ENCODE measurements at regions not wholly inside any gene's neighbourhood (a gene's known extent, or its start where the extent isn't known, plus 50 kb on each side); places are given as distances from the start of the nearest gene placed in this dataset.
"Not testable (repeated sequence)": the region's sequence is repeated elsewhere in the genome, so short reads cannot be mapped to it uniquely, and the experiment has no call there.

DNA sequence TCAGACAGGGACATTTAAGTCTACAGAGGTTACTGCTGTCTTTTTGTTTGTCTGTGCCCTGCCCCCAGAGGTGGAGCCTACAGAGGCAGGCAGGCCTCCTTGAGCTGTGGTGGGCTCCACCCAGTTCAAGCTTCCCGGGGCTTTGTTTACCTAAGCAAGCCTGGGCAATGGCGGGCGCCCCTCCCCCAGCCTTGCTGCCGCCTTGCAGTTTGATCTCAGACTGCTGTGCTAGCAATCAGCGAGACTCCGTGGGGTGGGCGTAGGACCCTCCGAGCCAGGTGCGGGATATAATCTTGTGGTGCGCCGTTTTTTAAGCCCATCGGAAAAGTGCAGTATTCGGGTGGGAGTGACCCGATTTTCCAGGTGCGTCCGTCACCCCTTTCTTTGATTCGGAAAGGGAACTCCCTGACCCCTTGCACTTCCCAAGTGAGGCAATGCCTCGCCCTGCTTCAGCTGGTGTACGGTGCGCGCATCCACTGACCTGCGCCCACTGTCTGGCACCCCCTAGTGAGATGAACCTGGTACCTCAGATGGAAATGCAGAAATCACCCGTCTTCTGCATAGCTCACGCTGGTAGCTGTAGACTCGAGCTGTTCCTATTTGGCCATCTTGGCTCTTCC, 134.1 kb upstream of the KITLG start:
- DNase-seq (ENCODE audit: low read depth, low spot score) = not testable (repeated sequence)

DNA sequence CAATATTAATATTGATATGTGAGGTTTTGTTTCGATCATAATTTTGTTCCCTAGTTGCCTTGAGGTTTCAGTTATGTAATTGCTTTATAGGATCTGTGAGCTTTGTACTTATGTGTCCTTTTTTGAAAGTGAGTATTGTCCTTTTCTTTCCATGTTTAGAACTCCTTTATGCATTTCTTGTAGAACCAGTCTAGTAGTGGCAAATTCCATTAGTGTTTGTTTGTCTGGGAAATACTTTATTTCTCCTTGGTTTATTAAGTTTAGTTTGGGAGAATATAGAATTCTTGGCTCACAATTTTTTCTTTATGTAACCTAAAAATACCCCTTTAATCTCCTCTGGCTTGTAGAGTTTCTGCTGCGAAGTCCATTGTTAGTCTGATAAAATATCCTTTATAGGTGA, 127.5 kb upstream of the KITLG start:
- DNase-seq (ENCODE audit: low read depth, low spot score) = no peak

DNA sequence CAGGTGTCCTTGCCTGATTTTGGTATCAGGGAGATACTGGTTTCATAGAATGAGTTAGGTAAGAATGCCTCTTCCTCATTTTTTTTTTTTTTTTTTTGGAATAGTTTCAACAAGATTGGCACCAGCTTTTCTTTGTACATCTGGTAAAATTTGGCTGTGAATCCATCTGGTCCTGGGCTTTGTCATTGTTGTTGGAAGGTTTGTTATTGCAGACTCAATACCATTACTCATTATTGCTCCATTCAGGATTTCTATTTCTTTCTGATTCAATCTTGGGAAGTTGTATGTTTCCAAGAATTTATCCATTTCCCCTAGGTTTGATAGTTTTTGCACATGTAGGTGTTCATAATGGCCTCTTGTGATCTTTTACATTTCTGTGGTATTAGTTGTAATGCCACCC, 126.0 kb upstream of the KITLG start:
- DNase-seq (ENCODE audit: low read depth, low spot score) = no peak

DNA sequence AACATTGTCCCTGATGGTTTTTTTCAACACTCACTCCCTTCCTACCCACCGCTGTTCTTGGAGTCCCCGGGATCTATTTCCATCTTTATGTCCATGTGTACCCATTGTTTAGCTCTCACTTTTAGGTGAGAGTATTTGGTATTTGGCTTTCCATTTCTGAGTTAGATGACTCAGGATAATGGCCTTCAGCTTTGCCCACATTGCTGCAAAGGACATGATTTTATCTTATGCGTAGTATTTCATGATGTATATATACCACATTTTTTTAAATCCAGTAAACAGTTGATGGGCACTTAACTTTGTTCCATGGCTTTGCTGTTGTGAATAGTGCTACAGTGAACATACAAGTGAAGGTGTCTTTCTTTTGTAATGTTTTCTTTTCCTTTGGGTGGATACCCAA, 123.5 kb upstream of the KITLG start:
- DNase-seq (ENCODE audit: low read depth, low spot score) = no peak

DNA sequence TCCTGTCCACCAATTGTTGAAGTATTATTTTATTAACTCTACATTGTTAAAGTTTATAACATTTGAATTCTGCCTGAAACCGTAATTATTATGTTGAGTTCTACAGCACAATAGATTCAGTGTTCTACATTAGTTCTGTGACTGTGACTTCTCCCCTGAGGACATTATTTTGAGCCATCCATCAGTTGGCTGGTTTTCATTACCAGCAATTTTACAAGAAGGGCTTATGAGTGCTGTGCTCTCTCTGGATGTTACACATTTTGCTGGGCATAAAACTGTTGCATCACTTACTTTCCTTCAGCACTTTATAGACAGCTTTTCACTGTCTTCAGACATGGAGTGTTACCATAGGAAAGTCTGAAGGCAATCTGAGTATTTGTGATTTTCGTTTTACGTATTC, 118.2 kb upstream of the KITLG start:
- DNase-seq (ENCODE audit: low read depth, low spot score) = no peak

DNA sequence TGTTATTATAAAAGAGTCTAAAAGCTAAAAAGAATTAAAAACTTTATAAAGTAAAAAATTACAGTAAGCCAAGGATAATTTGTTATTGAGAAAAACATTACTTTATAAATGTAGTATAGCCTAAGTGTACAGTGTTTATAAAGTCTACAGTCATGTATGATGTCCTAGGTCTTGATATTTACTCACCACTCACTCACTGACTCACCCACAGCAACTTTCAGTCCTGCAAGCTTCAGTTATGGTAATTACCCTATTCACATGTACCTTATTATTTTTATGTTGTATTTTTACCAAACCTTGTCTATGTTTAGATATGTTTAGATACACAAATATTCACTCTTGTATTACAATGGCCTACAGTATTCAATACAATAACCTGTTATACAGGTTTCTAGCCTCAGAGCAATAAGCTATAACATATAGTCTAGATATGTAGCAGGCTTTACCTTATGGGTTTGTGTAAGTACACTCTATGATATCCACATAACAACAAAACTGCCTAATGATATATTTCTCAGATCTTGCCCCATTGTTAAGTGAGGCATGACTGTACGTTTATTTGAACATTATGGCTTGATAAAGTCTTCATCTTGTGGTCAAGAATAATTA, 113.7 kb upstream of the KITLG start:
- no peak for DNase-seq (ENCODE audit: low read depth, low spot score)

DNA sequence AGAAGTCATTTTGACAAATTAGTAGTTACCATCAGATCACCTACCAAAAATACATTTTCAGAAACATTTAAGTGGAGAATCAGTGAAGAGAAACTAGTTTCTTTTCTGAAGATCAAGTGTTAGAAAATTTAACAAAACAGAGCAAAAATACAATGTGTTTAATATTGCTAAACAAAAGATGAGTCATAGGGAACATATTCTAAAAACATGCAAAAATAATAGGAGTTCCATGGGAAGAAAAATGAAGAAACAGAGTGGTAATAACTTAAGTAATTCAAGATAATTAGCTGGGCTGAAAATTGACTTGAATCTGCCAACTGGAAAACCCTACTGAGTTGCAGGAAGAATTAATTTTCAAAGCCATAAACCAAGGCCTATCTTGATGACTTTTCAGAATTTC, 111.5 kb upstream of the KITLG start:
- DNase-seq (ENCODE audit: low read depth, low spot score) = no peak

DNA sequence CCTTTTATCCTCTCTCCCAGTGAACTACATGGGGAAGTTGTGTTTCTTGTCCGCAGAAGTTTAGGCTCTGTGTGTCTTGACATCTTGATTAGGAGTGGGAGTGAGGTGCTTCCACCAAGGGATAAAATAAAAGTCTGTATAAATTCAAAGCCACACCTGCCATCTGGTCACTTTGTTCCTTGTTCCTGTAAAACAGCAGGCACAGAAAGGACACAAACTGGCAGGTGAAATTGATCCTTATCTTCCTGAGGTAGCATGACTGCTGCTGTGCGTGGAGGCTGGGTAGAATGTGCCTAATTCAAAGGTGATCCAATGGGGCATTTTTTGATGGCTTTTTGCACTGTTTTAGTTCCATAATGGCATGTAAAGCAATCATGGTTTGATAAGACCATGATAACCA, 104.3 kb upstream of the KITLG start:
- no peak for DNase-seq (ENCODE audit: low read depth, low spot score)

DNA sequence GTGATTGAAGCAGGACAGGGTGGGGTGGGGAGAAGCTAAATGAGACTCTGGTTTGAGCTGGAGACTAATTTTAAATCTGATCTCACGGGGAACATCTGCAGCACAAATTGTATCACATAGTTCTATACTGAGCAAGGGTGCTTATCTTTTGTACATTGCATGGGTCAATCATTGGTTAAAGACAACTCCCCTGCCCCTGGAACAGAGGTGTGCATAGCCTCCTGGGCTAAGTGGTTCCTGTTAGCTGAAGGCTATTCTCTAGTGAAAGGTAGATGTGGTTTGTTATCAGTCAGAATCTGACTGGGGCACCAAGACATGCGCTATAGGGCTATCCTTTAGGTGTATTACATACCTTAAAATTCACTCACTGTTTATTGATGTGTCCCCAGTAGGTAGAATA, 103.9 kb upstream of the KITLG start:
- DNase-seq (ENCODE audit: low read depth, low spot score) = no peak

DNA sequence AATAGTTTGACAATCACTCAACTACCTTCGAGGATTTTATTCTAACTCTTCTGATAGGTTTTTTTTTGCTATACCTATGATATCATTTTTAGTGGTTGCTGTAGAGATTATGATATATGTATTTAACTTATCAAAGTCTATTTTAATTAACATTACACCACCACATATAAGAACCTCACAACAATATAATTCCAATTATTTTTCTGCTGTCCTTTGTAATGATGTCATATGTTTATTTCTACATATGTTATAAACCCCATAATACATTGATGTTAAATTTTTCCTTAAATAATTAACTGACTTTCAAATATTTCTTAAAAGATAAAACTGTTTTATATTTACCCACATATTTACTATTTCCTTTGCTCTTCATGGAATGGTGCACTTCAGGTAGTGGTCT, 103.4 kb upstream of the KITLG start:
- no peak for DNase-seq (ENCODE audit: low read depth, low spot score)

DNA sequence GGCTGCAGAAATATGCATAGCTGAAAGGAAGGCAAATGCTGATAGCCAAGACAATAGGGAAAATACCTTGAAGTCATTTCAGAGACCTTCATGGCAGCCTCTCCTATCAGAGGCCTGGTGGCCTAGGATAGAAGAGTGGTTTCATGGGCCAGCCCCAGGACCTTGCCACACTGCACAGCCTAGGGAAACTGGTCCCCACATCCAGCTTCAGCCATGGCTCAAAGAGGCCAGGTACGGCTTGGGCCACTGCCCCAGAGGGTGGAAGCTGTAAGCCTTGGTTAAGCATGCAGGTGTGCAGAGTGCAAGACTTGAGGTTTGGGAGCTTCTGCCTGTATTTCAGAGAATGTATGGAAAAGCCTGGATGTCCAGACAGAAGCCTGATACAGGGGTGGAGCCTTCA, 101.0 kb upstream of the KITLG start:
- no peak for DNase-seq (ENCODE audit: low read depth, low spot score)

DNA sequence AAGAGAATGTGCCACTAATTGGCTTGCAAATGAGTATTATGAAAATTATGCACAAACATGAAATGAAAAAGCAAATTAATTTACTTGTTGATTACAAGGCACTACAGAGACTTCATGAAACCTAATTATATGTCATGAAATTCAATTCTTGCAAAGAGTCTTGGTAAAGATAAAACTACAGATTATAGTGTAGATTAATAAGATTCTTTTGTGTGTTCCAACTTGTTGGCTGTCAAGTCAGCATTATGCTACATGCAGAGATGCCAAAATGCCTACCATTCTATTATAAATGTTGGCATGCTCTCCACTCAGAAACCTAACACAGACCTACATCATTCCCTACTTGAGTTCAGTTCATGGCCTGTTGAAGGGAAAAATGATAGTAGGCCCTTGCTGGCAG, 97.2 kb upstream of the KITLG start:
- no peak for DNase-seq (ENCODE audit: low read depth, low spot score)

DNA sequence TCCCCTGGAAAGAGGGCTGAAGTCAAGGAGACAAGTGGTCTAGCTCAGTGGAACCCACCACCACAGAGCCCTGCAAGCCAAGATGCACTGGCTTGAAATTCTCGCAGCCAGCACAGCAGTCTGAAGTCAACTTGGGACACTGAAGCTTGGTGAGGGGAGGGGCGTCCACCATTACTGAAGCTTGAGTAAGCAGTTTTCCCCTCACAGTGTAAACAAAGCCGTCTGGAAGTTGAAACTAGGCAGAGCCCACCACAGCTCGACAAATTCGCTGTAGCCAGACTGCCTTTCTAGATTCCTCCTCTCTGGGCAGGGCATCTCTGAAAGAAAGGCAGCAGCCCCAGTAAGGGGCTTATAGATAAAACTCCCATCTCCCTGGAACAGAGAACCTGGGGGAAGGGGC, 87.3 kb upstream of the KITLG start:
- not testable (repeated sequence) for DNase-seq (ENCODE audit: low read depth, low spot score)

DNA sequence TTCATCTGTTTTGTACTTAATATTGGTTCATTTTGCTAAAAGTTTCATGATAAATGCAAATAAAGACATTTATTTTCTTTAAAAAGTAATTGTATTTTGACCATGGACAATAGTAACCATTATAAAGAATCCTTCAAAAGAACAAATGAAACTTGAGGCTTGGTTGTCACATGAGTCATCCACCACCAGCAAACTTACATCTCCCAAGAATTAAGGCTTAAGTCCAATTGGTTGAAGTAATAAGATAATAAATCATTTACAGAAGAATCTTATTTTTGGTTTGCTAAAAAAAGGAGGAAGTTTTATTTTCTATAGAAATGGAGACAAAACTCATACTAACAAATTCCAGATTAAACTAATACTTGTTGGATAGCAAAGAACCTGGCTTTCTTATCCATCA, 84.8 kb upstream of the KITLG start:
- DNase-seq (ENCODE audit: low read depth, low spot score) = no peak

DNA sequence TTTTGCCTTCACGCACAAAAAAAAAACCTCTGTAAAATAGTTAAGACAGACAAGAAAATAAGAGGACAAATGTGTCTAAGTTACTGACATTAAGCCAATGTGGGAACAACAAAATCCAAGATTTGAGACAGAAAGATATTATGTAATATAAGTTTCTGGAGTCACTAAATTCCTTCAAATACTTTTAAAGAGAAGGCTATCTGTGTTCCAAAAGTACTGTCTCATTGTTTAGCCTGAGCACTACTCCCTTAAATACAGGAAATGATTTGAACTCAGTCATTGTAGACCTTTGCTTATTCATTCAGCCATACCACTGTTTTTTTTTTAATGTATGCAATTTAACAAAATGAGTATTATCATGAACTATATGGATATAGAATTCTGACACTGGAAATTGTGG, 82.7 kb upstream of the KITLG start:
- DNase-seq (ENCODE audit: low read depth, low spot score) = no peak

DNA sequence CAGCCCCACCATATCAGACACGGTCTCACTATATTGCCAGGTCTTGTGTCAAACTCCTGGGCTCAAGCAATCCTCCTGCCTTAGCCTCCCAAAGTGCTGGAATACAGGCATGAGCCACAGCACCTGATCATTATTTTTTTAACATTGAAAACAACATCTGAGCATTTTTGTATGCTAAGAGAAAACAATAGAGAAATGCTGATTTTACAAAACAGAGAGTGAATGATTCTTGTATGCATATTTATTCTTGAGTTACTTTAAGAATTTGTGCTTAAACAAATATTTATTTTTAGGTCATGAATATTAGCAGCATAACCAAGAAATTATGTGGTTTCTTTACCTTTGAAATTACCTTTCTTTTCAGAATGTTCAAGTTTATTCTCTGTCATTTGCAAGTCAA, 81.8 kb upstream of the KITLG start:
- DNase-seq (ENCODE audit: low read depth, low spot score) = no peak

DNA sequence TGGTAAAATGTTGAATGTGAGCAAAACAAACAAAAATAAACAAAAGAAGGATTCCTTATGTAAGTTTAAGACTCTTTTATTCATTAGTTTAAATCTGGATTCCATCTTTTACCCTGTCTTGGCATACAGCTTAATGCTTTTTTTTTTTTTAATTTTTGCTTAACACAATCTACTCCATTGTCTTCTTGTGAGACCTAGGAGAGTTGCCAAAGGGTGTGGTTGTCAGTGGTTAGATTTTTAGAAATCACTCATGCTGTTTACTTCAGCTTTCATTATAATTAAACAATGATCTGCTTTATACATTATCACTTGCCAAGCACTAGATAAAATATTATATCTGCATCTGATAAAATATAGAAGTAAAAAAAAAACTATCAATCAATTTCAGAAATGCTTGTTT, 77.7 kb upstream of the KITLG start:
- DNase-seq (ENCODE audit: low read depth, low spot score) = no peak

DNA sequence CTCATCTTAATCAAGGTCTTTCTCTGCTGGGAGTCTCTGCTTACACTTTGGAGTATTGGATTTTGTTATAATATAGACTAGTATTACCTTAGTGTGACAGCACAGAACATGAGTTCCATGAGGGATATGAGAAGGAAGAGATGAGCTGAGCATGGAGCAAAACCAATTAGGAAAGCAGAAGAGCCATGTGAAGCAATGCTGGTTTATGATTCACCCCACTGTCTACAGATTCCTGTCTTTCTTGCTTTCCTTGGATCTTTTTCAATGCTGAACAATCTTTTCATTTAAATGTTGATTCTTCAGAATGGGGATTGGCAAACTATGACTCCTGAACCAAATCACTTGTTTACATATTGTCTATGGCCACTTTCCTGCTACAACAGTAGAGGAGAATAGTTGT, 70.4 kb upstream of the KITLG start:
- DNase-seq (ENCODE audit: low read depth, low spot score) = no peak

DNA sequence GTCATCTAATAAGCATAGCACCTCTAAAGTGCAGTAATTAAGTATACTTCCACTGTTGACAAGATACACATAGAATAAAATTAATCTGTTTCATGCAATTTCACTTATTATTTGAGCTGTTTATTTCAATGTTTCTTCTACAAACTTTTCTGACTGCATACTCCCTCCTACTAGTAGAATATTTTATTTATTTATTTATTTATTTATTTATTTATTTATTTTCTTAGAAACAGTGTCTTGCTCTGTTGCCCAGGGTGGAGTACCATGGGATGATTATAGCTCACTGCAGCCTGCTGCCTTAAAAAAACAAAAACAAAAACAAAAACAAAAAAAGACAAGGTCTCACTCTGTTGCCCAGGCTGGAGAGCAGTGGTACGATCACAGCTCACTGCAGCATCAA, 68.4 kb upstream of the KITLG start:
- no peak for DNase-seq (ENCODE audit: low read depth, low spot score)

DNA sequence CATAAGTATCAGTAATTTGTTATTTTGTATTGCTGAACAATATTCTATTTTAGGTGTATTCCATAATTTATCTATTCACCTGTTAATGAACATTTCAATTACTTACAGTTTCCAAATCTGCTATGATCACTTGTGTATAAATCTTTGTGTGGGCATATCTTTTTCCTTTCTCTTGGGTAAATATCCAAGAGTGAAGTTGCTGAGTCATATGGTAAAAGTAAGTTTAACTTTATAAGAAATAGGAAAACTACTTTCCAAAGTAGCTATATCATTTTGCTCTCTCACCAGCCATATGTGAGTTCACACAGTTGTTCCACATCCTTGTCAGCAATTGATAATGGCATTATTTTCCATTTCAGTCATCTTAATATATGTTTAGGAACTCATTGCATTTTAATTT, 66.6 kb upstream of the KITLG start:
- DNase-seq (ENCODE audit: low read depth, low spot score) = no peak

DNA sequence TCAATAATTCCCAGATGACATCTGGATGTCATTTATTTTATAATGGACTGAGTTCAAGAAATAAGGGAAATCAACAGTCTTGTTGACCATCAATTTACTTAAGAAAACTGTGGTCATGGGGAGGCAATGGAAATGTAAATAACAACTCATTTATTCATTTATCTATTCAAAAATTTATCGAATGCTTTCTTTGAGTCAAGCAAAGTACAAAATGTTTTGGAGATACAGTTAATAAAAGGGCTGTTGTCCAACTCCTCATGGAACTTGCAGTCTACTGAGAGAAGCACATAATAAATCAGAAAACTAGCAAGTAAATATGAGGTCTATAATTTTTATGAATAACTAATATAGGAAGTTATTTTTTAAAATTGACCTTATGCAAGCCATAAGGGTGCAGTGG, 65.5 kb upstream of the KITLG start:
- DNase-seq (ENCODE audit: low read depth, low spot score) = no peak

DNA sequence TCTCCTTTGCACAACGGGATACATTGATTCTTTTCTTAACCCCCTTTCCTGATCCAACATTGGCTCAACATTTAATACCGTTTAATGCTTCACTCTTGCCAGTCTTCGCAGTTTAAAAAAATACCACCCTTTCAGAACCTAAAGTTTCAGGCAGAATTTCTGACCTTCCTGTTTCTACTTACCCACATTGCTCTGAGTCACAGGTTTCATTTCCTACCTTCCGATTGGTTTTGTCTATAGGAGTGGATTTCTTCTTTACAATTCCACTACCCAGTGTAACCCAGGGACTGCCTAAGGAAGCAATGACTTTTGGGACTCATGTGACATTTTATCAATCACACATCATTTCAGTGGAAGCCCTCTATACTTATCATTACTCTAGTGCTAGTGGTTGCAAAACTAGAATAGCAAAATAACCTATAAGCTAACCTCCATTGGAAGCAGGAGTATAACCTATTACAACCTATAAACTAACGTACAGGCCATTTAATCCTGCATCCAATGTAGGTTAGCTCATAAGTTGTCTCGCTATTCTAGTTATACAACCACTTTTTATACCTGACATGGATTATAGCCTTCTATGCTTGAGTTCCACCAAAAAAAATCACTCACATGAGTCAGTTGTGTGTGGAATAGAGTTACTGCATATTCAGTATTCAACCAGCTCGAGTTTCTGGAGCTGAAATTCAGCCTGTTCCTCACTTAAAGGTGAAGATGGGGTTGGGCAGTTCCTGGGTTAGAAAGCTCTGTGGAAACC, 64.9 kb upstream of the KITLG start:
- DNase-seq (ENCODE audit: low read depth, low spot score) = no peak

DNA sequence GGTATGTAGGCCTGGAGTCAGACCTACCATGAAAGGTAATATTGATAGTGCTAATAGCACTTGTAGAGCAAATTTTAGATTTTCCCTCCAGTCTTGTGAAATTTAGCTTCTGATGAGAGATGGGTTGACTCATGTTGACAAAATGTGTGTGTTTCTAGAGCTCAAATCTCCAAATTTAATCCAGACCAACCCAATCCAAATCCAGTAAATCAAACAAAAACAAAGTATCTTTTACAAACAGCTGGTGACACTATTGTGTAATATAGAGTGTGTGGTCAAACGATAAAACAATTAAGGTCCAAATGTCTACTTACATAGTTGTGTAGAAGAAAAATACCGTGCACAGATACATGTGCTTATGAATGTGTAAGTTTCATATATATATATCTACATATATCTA, 63.4 kb upstream of the KITLG start:
- DNase-seq (ENCODE audit: low read depth, low spot score) = no peak

Data from activated CD4-positive, CD25-positive, alpha-beta regulatory T cell treated with anti-CD3 and anti-CD28 coated beads, Interleukin-2, amount 50 U/mL, for 16 hours (primary cell).